ENCODE measurements at regions not wholly inside any gene's neighbourhood (a gene's known extent, or its start where the extent isn't known, plus 50 kb on each side); places are given as distances from the start of the nearest gene placed in this dataset.

- TF ChIP-seq, protein P1, sequence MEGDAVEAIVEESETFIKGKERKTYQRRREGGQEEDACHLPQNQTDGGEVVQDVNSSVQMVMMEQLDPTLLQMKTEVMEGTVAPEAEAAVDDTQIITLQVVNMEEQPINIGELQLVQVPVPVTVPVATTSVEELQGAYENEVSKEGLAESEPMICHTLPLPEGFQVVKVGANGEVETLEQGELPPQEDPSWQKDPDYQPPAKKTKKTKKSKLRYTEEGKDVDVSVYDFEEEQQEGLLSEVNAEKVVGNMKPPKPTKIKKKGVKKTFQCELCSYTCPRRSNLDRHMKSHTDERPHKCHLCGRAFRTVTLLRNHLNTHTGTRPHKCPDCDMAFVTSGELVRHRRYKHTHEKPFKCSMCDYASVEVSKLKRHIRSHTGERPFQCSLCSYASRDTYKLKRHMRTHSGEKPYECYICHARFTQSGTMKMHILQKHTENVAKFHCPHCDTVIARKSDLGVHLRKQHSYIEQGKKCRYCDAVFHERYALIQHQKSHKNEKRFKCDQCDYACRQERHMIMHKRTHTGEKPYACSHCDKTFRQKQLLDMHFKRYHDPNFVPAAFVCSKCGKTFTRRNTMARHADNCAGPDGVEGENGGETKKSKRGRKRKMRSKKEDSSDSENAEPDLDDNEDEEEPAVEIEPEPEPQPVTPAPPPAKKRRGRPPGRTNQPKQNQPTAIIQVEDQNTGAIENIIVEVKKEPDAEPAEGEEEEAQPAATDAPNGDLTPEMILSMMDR (IDR thresholded peaks at IDR 0.05; ENCODE audit: extremely low read depth, missing control alignments): no peak
- DNase-seq (ENCODE audit: low spot score): no peak
These were observed 117.3 kb upstream of the CDC42EP3 start for GRCh38 chr2:37788602-37789209.

- TF ChIP-seq, protein P1 (IDR thresholded peaks at IDR 0.05; ENCODE audit: extremely low read depth, missing control alignments): no peak
- no peak for DNase-seq (ENCODE audit: low spot score)
These were observed 118.6 kb upstream of the CDC42EP3 start for GRCh38 chr2:37790019-37790418.

DNA sequence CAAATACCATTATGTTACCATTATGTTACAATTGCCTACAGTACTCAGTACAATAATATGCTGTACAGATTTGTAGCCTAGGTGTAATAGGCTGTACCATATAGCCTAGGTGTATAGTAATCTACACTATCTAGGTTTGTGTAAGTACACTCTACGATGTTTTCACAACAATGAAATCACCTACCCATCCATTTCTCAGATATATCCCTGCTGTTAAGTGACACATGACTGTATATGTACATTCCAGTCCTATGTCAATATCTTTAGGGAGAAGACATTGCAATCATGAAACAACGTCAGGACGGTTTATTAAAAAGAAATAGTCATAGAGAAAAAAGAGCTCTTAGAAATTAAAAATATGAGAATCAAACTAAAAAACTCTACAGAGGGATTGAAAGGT lies 119.0 kb upstream of the CDC42EP3 start:
- TF ChIP-seq, protein P1 (IDR thresholded peaks at IDR 0.05; ENCODE audit: extremely low read depth, missing control alignments): no peak

DNA sequence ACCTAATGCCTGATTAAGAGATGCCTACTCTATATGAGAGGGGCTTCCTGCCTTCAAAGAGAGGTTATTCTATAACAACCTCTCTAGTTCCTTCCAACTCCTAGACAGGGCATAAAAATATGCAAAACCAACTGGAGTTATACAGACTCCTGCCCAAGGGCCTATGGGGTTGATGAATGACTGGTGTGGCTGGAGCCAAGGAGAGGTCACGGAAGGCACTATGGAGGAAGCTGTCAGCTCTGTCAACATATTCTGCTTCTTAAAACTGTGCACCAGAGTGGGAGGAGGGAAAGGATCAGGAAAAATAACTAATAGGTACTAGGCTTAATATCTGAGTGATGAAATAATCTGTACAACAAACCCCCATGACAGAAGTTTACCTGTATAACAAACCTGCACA lies 120.9 kb upstream of the CDC42EP3 start:
- TF ChIP-seq, protein P1 (IDR thresholded peaks at IDR 0.05; ENCODE audit: extremely low read depth, missing control alignments): no peak

More for the DNA sequence above, 119.0 kb upstream of the CDC42EP3 start:
- no peak for DNase-seq (ENCODE audit: low spot score)

GRCh38 chr2:37793004-37793403 lies 121.6 kb upstream of the CDC42EP3 start:
- TF ChIP-seq, protein P1 (IDR thresholded peaks at IDR 0.05; ENCODE audit: extremely low read depth, missing control alignments): no peak
- DNase-seq (ENCODE audit: low spot score): no peak

More for the DNA sequence above, 120.9 kb upstream of the CDC42EP3 start:
- no peak for DNase-seq (ENCODE audit: low spot score)

DNA sequence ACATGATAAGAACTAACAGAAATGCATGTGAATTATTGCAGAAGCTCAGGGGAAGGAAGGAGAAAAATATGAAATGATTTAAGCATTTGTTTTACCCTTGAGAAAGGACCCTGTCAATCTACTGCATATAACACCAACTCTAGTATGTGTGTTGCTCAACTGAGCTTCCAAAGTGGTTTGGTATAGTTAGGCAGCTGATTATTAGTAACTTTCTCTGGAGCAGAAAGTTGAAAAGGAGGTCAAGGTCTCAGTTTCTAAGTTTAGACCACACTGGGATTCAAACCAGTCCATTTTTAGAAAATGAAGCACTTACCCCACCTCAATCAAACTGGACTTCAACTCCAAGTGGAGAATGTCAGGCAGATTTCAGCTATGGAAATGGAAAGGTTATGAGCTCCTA lies 123.3 kb upstream of the CDC42EP3 start:
- DNase-seq (ENCODE audit: low spot score): no peak
- TF ChIP-seq, protein P1 (IDR thresholded peaks at IDR 0.05; ENCODE audit: extremely low read depth, missing control alignments): no peak

GRCh38 chr2:37795456-37795855 lies 124.0 kb upstream of the CDC42EP3 start:
- DNase-seq (ENCODE audit: low spot score): no peak
- TF ChIP-seq, protein P1 (IDR thresholded peaks at IDR 0.05; ENCODE audit: extremely low read depth, missing control alignments): no peak
